Mesodermal cell (in vitro differentiated cells): ENCODE measurements at regions not wholly inside any gene's neighbourhood (a gene's known extent, or its start where the extent isn't known, plus 50 kb on each side); places are given as distances from the start of the nearest gene placed in this dataset.
A peak's percentile ranks its signal among the peaks of the same experiment; 100 is the strongest.
"Not testable (repeated sequence)": the region's sequence is repeated elsewhere in the genome, so short reads cannot be mapped to it uniquely, and the experiment has no call there.

Source experiments
- H3K27ac ChIP-seq: 2 replicates; pipeline ENCODE4 v1.7.0; 2013; ENCODE audit warnings: mild to moderate bottlenecking, low read depth, low read length, moderate library complexity; ENCODE audit not compliant: severe bottlenecking
- H3K36me3 ChIP-seq: 2 replicates; pipeline ENCODE4 v1.7.1; 2013; ENCODE audit warnings: mild to moderate bottlenecking, low read length, moderate library complexity; ENCODE audit not compliant: control insufficient read depth, insufficient read depth
- H3K4me1 ChIP-seq: one replicate; pipeline ENCODE4 v1.7.1; 2013; ENCODE audit warnings: mild to moderate bottlenecking, low read length; ENCODE audit not compliant: insufficient read depth, control insufficient read depth, poor library complexity, severe bottlenecking
- H3K4me3 ChIP-seq: 2 replicates; pipeline ENCODE4 v1.7.0; 2013; ENCODE audit warnings: low read length, control low read depth, mild to moderate bottlenecking; ENCODE audit not compliant: insufficient read depth, poor library complexity, severe bottlenecking; ENCODE audit errors: extremely low read depth
- H3K9me3 ChIP-seq: 2 replicates; pipeline ENCODE4 v1.7.1; 2013; ENCODE audit warnings: mild to moderate bottlenecking, low read length, moderate library complexity; ENCODE audit not compliant: control insufficient read depth
- WGBS, 2 experiments: methylation state at CpG; one replicate each; pipeline ENCODE4 v1.1.5; 2013; ENCODE audit warnings: missing lambda C conversion rate in 2 of 2; ENCODE audit not compliant: insufficient coverage in 2 of 2; 5-methylcytosine and 5-hydroxymethylcytosine counted together

DNA sequence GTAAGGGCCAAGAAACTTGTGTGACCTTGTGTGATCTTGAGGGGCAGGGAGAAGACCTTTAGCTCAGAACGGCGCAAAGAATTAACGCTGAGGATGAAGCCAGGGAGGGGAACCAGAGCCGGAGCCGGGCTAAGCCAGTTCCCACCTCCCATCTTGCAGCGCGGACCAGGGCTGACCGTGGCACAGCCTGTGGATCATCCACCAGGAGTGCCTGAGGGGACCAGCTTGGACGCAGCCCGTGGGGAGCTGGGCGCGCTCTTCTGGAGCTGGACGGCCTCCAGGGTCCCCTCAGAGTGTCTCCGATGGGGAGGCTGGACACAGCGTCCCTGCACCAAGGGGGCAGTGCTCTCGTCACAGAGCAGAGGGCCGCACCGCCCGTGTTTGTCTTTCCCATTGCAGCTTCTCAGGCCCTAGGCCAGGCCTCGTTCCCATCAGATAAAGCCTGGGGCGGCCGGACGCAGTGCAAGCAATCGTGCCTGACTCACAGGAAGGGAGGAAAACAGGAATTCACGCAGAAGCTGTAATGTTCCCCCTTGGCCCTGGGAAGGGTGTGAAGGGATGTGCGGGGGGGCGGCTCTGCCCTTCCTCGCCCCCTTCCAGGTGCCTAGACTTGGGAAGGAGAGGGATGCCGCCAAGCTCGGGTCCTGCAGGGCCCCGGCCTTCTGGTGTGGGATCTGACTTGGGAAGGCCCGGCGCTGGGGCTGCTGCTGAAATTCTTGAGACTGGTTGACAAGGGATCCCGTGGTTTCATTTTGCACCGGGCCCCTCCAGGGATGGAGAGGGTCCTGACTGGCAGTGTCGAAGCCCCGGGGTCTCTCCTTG lies 144.9 kb downstream of the NPIPB11 start:
- not testable (repeated sequence) for H3K9me3 ChIP-seq, H3K4me3 ChIP-seq, H3K36me3 ChIP-seq
- Histone ChIP-seq H3K27ac (peak overlapping the region; percentile 23), H3K4me1 (peaks cover 28% of the 10 kb centered on the region)
- 83 to 87% methylated on average over 16 to 21 of the region's 37 CpGs for WGBS, 2 experiments

- not testable (repeated sequence) for H3K36me3 ChIP-seq, H3K4me3 ChIP-seq, H3K9me3 ChIP-seq
- WGBS, 2 experiments, result 95 to 99% methylated on average over 14 to 15 of the region's 25 CpGs
- peak overlapping the region; percentile 23 for H3K27ac ChIP-seq
- peaks cover 31% of the 10 kb centered on the region for H3K4me1 ChIP-seq
These were observed 145.7 kb downstream of the NPIPB11 start for GRCh38 chr16:29260683-29261426.

- WGBS, 2 experiments, result 93 to 96% methylated on average over 3 of the region's 25 CpGs
- not testable (repeated sequence) for H3K36me3 ChIP-seq, H3K27ac ChIP-seq, H3K4me3 ChIP-seq, H3K9me3 ChIP-seq
- peaks cover 26% of the 10 kb centered on the region for H3K4me1 ChIP-seq
These were observed 146.7 kb downstream of the NPIPB11 start for GRCh38 chr16:29259635-29260457.

GRCh38 chr16:29258946-29259634 lies 147.4 kb downstream of the NPIPB11 start:
- peaks cover 20% of the 10 kb centered on the region for H3K4me1 ChIP-seq
- H3K36me3 ChIP-seq, H3K9me3 ChIP-seq, H3K4me3 ChIP-seq, H3K27ac ChIP-seq: not testable (repeated sequence)
- 93 to 94% methylated on average over 8 to 9 of the region's 19 CpGs for WGBS, 2 experiments

DNA sequence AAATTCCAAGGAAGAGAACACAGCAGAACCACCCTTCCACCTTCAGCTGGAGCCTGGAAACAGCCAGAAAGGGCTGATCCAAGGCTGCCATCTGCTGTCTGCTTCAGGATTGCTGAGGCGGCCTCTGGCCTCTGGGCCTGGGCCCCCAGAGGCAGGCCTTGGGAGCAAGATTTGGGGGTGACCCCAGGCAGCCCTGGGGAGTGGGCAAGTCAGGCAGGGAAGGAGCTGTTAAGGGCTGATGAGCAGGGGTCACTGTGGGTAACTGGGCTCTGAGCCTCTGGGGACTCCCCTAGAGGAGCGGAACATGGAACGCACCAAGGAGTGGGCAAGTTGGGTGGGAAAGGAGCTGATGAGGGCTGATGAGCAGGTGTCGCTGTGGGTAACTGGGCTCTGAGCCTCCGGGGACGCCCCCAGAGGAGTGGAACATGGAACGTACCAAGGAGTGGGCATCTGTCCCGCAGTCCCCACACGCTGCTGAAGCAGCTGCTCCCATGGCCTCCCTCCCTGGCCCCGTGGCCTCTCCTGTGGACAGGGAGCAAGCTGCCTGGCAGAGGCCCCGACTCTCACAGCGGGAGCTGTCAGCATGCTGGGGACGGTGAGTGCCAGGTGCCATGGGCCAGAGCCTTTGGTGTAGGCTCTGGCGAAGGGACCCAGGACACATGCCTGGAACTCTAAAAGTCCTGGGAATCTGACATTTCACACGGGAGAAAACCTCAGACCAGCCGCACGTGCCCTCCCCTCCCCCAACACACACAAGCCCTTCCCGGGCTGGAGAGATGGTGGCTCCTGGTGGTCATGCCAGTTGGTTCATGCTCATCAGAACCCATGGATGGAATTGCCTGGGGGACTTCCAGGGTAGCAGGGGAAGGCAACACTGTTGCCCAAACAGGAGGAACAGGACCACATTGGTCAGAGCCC lies 148.8 kb downstream of the NPIPB11 start:
- H3K4me1 ChIP-seq, result peaks cover 17% of the 10 kb centered on the region
- WGBS, 2 experiments, result 87 to 91% methylated on average over 13 of the region's 18 CpGs
- not testable (repeated sequence) for H3K4me3 ChIP-seq, H3K27ac ChIP-seq, H3K36me3 ChIP-seq, H3K9me3 ChIP-seq

DNA sequence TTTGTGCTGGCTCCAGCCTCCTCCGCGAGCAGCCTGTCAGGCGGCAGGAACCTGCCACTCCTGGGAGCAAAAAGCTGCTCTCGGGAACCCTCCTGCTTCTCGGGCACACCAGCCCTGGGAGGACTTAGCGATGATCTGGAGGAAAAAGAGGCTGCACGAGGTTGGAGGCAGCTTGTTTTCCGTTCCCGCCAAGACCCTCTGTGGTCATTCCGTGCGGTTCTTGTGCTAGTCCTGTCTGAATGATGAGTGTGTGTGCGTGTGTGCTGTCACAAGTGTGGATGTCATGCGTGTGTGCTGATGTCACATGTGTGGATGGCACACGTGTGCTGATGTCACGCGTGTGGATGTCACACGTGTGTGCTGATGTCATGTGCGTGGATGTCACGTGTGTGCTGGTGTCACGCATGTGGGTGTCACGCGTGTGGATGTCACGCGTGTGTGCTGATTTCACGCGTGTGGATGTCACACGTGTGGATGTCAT lies 150.0 kb downstream of the NPIPB11 start:
- Histone ChIP-seq H3K27ac (no peak overlapping the region), H3K4me3 (no peak overlapping the region), H3K36me3 (no peaks in the 10 kb centered on the region), H3K9me3 (no peaks in the 10 kb centered on the region), H3K4me1 (peaks cover 8% of the 10 kb centered on the region)
- WGBS, 2 experiments, result 89 to 90% methylated on average over 20 to 24 of the region's 27 CpGs

DNA sequence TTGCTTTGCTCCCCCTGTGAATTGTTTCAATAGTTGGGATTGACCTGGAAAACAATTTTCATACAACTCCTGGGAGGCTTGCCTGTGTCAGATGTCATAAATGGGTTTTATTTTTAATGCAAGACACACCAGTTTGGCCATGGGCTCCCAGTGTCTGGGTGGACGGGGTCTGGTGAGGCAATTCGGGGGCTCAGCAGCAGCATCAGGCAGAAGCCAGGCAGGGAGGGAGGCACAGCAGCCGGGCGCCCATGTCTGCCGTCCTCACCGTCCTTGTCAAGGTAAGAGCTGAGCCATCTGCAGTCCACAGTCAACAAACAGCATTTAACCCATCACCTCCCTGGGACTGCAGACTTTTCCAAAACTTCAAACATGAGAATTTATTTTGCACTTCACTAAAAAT lies 150.6 kb downstream of the NPIPB11 start:
- not testable (repeated sequence) for H3K27ac ChIP-seq, H3K36me3 ChIP-seq, H3K4me3 ChIP-seq, H3K4me1 ChIP-seq, H3K9me3 ChIP-seq
- WGBS, 2 experiments, result 73 to 80% methylated on average over 1 to 3 of the region's 6 CpGs

GRCh38 chr16:29255496-29255796 lies 151.1 kb downstream of the NPIPB11 start:
- not testable (repeated sequence) for H3K27ac ChIP-seq, H3K9me3 ChIP-seq, H3K4me1 ChIP-seq, H3K36me3 ChIP-seq, H3K4me3 ChIP-seq
- WGBS, 2 experiments, result 100% methylated on average over 3 of the region's 13 CpGs; no CpG with 5 or more reads in 1 of the 2 experiments

DNA sequence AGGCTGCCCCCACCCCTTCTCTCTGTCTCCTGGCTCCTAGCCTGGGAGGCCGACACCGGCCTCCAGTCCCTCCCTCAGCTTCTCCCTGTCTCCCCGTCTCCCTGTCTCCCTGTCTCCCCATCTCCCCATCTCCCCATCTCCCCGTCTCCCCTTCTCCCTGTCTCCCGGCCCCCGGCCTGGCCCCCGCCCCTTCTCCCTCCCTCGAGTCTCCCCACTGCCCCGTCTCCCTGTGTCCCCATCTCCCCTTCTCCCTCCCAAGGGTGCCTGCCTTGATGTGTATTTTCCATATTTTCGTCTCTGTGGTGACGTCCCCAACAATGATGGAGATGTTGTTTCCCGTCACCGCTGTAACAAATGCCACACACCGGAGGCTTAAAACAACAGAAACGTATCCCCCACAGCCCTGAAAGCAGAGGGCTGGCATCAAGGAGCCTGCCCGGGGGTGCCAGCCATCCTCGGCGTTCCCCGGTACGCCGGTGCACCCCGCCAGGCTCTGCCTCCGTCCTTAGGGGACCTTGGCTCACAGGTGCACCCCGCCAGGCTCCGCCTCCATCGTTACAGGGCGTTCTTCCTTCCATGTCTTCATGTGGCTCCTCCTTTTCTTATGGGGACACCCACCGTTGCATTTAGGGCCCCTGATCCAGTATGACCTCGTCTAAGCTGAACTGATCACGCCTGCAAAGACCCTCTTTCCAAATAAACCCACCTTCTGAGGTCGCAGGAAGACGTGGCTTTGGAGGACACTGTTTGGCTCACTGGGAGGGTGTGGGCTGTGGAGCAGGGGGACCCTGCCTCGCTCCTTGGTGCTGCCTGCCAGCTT lies 151.6 kb downstream of the NPIPB11 start:
- no peaks in the 10 kb centered on the region for H3K9me3 ChIP-seq
- no peak overlapping the region for H3K4me3 ChIP-seq
- 84 to 89% methylated on average over 20 to 27 of the region's 33 CpGs for WGBS, 2 experiments
- H3K4me1 ChIP-seq, result peaks cover 3% of the 10 kb centered on the region
- no peak overlapping the region for H3K27ac ChIP-seq
- no peaks in the 10 kb centered on the region for H3K36me3 ChIP-seq
